Neural progenitor cell (in vitro differentiated cells): ENCODE measurements at regions not wholly inside any gene's neighbourhood (a gene's known extent, or its start where the extent isn't known, plus 50 kb on each side); places are given as distances from the start of the nearest gene placed in this dataset.

Source experiments
- CTCF ChIP-seq: fragments of 200-600 bp; sonication (generic); IDR thresholded peaks from 2 replicates; pipeline ENCODE4 v1.5.1; 2017; ENCODE audit warnings: antibody characterized with exemption, mild to moderate bottlenecking
- EZH2 ChIP-seq: fragments of 200-600 bp; sonication (generic); IDR thresholded peaks from 2 replicates; pipeline ENCODE4 v1.6.1; 2017; ENCODE audit warnings: antibody characterized with exemption, mild to moderate bottlenecking, moderate library complexity

DNA sequence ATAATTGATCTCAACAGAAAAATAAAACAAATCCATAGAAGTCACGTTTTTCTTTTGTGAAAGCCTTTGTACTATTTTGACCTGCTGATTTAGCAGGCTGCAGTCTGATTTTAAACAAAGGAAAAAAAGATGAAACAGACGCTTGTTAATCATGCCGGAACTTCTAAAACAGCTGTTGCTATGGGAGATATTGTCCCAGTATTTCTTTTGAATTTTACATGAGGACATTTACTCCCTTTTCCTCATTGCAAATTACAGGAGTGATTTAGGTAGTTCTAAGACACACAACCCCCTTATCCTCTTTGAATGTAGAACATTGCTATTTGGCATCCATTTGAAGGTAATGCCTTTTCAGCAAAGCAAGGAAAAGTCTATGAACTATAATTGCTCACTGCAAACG is 416.1 kb downstream of the BCKDHB start:
- TF ChIP-seq CTCF (no peak), EZH2 (no peak)
